ENCODE measurements at regions not wholly inside any gene's neighbourhood (a gene's known extent, or its start where the extent isn't known, plus 50 kb on each side); places are given as distances from the start of the nearest gene placed in this dataset.

- DNase-seq (ENCODE audit: low spot score): no peak
Measured at GRCh38 chr5:53331463-53331862, 149.0 kb upstream of the FST start.

GRCh38 chr5:53333160-53333559 lies 147.3 kb upstream of the FST start:
- no peak for DNase-seq (ENCODE audit: low spot score)

DNA sequence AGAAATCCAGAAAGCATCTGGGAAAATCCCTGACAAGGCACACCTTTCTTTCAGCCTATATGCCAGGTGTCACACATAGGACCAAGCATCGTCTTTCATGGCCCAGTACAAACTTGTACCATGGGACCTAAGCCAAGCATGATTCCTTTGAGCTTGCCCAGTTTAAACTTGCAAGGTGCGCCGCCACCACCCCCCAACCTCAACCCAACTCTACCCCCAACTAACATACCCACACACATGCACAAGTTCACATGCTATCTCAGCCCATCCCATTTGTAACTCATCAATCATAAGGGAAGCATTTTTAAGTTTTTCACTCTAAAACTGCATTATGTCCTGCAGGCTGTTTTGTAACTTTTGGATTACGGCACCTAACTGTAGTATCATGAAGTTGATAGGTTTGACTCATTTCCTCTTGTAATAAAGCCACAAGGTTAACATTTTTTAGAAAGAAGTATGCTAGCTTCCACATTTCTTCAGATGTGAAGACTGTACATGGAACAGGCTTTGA lies 145.9 kb upstream of the FST start:
- DNase-seq (ENCODE audit: low spot score): no peak

GRCh38 chr5:53335115-53335514 lies 145.3 kb upstream of the FST start:
- DNase-seq (ENCODE audit: low spot score): no peak

- no peak for DNase-seq (ENCODE audit: low spot score)
Measured at GRCh38 chr5:53337827-53338226, 142.6 kb upstream of the FST start.

- no peak for DNase-seq (ENCODE audit: low spot score)
Measured at GRCh38 chr5:53338971-53339370, 141.5 kb upstream of the FST start.

GRCh38 chr5:53339962-53340540 lies 140.4 kb upstream of the FST start:
- no peak for DNase-seq (ENCODE audit: low spot score)

- no peak for DNase-seq (ENCODE audit: low spot score)
Measured at GRCh38 chr5:53340956-53341750, 139.3 kb upstream of the FST start.

GRCh38 chr5:53342236-53342635 lies 138.2 kb upstream of the FST start:
- no peak for DNase-seq (ENCODE audit: low spot score)

- DNase-seq (ENCODE audit: low spot score): no peak
Measured at GRCh38 chr5:53343187-53343586, 137.2 kb upstream of the FST start.

GRCh38 chr5:53350368-53350767 lies 130.1 kb upstream of the FST start:
- DNase-seq (ENCODE audit: low spot score): no peak

- DNase-seq (ENCODE audit: low spot score): no peak
Measured at GRCh38 chr5:53350991-53351770, 129.2 kb upstream of the FST start.

GRCh38 chr5:53355316-53355715 lies 125.1 kb upstream of the FST start:
- no peak for DNase-seq (ENCODE audit: low spot score)

- no peak for DNase-seq (ENCODE audit: low spot score)
Measured at GRCh38 chr5:53355931-53356330, 124.5 kb upstream of the FST start.

GRCh38 chr5:53357439-53357838 lies 123.0 kb upstream of the FST start:
- DNase-seq (ENCODE audit: low spot score): no peak

GRCh38 chr5:53358794-53359193 lies 121.6 kb upstream of the FST start:
- DNase-seq (ENCODE audit: low spot score): no peak

GRCh38 chr5:53359916-53360517 lies 120.4 kb upstream of the FST start:
- DNase-seq (ENCODE audit: low spot score): no peak

- no peak for DNase-seq (ENCODE audit: low spot score)
Measured at GRCh38 chr5:53360811-53361210, 119.6 kb upstream of the FST start.

GRCh38 chr5:53361708-53362107 lies 118.7 kb upstream of the FST start:
- DNase-seq (ENCODE audit: low spot score): no peak

- DNase-seq (ENCODE audit: low spot score): no peak
Measured at GRCh38 chr5:53362521-53362941, 117.9 kb upstream of the FST start.

DNA sequence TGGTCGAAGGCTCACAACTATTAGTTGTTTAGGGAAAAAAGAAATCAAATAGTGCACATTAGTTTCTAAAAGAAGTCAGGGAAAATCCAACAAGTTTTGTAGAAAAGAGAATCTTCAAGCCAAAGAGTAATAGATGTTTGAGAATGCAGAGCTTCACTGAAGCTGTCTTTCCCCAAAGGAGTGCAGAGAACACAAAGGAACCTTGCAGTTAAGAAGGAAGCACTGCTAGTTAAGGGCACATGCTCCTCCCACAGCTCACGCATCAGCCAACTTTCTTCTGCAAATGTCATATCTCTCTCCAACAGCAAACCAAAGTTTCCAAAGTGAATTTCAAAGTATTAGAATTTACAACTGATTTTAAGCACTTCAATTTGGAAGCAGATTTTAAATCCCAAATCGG lies 116.4 kb upstream of the FST start:
- DNase-seq (ENCODE audit: low spot score): no peak

DNA sequence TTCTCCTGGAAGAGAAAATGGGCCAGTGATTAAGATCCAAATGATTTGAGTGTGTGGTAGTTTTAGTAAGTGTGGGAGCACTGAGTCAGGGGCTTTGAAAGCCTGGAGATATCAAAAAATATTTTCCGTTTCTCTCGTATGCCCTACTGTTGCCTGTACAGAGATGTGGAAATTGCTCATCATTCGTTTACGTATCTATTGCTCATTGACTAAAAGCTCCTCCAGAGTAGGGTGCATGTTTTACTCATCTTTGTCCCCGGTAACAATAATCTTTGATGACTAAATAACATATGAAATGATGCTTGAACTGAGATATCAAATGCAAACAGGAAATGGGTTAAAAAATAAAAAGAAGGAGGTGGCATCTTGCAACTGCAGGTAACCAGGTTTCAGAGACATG lies 114.2 kb upstream of the FST start:
- DNase-seq (ENCODE audit: low spot score): no peak

Measured in globus pallidus (tissue), 1 donor.